SU-DHL-6 (cell line): ENCODE measurements at regions not wholly inside any gene's neighbourhood (a gene's known extent, or its start where the extent isn't known, plus 50 kb on each side); places are given as distances from the start of the nearest gene placed in this dataset.

Experiments used
- CTCF ChIP-seq: fragments of 200-600 bp; sonication (generic); IDR thresholded peaks from one replicate; pipeline ENCODE4 v1.5.1; 2017; ENCODE audit warnings: antibody characterized with exemption, mild to moderate bottlenecking, low read length, moderate library complexity; ENCODE audit not compliant: insufficient read depth, poor library complexity, severe bottlenecking
- EZH2phosphoT487 ChIP-seq: fragments of 200-600 bp; sonication (generic), shearing (Covaris generic); conservative IDR thresholded peaks from 2 replicates; pipeline ENCODE4 v1.6.1; 2018; ENCODE audit warnings: mild to moderate bottlenecking, antibody characterized with exemption, low read length, moderate library complexity, mixed read lengths

- TF ChIP-seq CTCF (no peak), EZH2phosphoT487 (no peak)
Measured at GRCh38 chr9:6123416-6123815, 92.2 kb upstream of the IL33 start.
